T-helper 2 cell (primary cell): ENCODE measurements at regions not wholly inside any gene's neighbourhood (a gene's known extent, or its start where the extent isn't known, plus 50 kb on each side); places are given as distances from the start of the nearest gene placed in this dataset.

Experiments
- DNase-seq, 5 experiments: peaks; one replicate each; pipeline versions ENCODE4 v3.0.0 to v3.0.0-alpha.2; 2012 to 2022

DNA sequence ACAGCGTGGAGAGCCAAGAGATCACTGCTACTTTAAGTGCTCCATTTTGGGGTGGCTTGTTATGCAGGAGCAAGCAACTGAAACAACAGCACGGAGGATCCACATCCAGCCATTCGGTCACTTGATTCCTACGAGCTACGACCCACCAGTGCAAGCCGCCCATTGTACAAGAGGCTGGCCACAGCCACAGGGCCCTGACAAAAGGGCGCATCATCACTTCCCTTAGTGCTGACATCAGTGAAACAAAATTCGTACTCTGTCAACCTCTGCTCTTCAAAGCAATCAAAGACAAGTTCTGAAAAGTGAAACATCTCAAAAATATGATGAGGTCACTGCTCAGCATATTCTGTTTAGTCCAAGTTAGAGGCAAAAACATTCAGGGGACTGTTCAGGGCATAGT is 168.4 kb downstream of the GADD45G start:
- no peak for DNase-seq

DNA sequence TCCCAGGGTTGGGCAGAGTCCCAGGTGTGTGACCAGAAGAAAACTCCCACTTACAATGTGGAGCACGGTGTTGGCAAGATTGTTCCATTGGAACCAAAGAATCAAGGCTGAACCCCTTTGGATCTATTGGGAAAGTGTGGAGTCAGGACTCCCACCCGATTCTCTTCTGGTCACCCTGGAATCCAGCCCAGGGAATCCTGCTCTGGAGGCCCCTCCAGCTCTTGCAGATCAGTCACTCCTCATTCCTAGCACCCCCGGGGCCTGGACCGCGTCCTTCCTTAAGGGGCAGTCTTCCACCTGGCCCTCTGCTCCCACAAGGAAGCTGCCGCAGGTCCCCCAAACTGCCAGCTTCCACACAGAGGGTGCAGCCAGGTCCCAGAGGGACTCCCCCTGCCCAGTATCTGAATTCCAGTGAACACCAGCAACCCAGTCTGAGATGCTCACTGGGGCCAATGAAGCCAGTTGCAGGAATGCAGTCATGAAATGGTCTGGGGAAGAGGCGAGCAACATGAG is 170.1 kb downstream of the GADD45G start:
- no peak for DNase-seq

DNA sequence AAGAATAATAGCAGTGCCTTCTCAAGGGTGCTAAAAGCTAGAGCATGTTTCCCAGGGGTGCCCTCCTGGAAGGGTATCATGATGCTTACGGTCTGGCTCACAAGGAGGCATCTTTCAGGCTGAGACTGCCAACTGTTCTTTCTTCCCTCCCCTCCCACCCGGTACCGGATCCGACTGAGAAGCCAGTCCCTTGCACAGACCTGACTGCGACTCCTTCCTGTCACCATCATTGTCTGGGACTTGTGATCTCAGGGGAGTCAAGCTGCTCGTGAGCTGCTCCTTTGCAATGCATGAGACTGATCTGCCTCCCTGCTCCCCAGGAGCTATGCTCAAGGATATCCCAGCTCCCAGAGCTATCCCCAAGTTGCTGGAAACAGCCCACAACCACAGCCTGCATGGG is 170.8 kb downstream of the GADD45G start:
- DNase-seq = no peak

DNA sequence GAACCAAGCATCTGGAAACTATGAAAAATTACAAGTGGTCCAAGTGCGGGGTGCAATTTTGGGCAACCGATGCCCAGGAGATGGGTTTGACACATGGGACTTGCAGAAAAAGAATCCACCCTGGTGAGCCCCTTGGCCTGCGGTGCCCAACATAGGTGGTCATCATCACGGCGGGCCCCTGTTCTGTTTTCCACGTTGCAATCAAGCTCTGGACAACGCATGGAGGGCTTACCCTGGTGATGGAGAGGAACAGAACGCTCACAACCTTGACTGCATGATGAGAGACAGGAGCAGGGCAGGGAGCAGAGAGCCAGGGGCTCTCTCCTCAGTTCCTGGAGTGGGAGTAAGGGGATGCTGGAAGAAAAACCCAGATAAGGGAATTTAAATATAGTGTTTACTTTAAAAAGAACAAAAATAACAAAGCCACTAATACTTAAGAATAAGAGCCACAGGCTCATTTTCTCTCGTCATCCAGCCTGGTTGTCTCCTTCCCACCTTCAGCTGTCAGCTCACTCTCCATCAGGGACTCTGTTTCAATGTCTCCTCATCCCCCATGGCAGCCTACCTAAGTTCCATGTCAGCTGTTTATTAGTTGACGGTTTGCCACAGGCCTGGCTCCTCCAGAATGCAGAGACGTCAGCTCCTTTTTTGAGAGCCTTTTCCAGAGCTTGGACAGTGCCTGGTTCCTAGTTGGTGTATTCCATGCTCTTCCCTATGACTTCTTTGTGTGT is 172.1 kb downstream of the GADD45G start:
- DNase-seq = no peak

DNA sequence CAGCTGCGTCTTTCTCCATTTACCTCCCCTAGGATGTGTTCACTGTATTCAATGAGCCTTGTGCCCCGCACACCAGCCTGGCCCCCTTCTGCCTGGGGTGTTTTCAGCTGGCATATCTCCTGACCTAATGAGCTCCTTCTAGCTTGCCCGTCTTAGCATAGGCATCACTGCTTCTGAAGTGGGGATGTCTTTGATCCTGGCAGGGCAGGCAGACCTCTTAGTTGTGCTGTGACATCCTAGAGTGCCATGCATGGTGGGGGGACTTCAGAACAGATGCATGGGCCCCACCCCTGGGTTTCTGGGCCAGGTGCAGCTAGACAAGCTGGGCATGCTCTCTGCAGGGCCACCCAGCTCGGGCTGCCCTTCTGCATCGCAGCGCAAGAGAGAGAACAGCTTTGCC is 172.7 kb downstream of the GADD45G start:
- DNase-seq = no peak

GRCh38 chr9:89778100-89779090 is 173.6 kb downstream of the GADD45G start:
- no peak for DNase-seq

DNA sequence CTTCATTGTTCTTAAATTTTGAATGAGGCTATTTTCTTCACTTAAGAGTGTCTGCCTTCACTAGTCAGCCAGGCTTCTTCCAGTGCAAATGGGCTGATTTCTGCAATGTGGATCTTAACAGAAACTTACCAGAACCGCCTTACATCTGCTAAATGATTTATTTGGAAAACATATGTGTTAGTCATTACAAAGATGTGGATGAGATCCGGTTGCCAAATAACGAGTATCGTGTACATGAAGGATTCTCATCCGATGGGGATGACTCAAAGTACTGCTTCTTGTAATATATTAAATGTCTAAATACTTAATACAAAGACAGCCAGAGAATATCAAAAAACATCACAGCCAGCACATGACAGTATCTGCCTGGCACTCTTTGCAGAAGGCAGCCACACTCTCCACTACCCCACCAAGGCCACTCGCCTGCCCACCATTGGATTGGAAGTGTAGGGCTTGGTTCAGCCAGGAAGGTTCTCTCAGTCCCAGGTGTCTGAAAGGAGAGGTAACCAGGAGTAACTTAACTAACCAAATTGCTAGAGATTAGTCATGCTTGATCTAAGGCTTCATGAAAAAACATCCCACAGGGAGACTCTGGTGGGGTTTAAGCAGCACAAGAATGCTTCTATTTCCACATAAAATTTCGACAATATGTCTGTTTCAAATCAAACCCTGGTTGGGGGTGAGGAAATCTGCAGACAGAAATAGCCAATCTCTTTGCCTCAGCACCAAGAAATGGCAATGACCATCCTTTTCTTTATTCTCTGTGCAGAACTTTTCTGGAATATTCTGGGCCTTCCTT is 174.8 kb downstream of the GADD45G start:
- no peak for DNase-seq

GRCh38 chr9:89780959-89781358 is 176.1 kb downstream of the GADD45G start:
- DNase-seq = no peak

DNA sequence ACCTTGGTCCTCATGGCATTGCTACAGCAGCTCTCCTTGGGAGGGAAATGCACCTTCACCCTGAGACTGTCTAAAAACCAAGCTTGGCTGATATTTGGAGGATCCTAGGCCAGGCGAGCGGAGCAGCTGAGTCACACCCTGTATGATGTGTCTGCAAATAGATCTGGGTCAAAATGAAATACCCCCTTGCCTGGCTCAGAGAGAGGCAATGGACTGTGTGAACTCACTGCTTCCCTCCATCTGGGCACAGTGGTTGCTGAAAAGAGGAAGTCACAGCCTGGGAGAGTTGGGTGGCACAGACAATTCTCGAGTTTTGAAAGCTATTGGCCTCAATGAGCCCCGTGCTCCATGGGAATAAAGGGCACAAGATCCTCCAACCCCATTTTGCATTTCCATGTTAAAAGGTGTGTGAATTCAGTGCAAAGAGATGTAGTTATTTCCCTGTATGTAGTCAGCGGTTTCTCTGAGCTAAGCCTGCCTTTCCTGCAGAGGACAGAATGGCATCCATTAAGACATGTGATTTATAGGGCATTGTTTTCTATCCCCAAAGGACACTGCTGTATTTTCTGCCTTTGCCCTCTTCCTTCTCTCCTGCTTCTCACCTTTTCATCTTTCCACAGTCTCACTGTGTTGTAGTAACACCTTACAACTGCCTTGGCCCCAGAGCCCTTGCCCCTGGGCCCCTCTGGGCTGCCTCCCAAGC is 177.2 kb downstream of the GADD45G start:
- no peak for DNase-seq

GRCh38 chr9:89786655-89787054 is 181.8 kb downstream of the GADD45G start:
- DNase-seq = no peak

GRCh38 chr9:89787595-89787994 is 182.8 kb downstream of the GADD45G start:
- no peak for DNase-seq

GRCh38 chr9:89788434-89788833 is 183.6 kb downstream of the GADD45G start:
- no peak for DNase-seq

- no peak for DNase-seq
Observed at GRCh38 chr9:89789922-89790510, 185.2 kb downstream of the GADD45G start.

GRCh38 chr9:89790542-89791109 is 185.8 kb downstream of the GADD45G start:
- no peak for DNase-seq

DNA sequence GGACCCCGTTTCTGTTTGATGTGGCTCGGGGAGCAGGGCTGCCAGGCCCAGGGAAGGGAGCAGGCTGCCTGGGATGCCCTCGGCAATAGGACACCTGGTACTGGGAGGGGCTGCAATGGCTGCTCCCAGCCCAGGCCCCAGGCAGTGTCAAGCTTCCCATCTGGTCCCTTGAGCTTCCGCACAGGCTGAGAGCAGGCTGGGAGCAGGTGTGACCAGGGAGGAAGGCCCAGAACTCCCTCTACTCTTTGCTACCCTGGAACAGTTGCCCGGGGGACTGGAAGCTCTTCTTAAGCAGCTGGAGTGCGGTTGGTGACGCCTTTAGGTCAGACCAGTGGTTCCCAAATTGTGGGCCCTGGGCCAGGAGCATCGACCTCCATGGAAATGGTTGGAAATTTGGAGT is 186.9 kb downstream of the GADD45G start:
- DNase-seq = no peak

DNA sequence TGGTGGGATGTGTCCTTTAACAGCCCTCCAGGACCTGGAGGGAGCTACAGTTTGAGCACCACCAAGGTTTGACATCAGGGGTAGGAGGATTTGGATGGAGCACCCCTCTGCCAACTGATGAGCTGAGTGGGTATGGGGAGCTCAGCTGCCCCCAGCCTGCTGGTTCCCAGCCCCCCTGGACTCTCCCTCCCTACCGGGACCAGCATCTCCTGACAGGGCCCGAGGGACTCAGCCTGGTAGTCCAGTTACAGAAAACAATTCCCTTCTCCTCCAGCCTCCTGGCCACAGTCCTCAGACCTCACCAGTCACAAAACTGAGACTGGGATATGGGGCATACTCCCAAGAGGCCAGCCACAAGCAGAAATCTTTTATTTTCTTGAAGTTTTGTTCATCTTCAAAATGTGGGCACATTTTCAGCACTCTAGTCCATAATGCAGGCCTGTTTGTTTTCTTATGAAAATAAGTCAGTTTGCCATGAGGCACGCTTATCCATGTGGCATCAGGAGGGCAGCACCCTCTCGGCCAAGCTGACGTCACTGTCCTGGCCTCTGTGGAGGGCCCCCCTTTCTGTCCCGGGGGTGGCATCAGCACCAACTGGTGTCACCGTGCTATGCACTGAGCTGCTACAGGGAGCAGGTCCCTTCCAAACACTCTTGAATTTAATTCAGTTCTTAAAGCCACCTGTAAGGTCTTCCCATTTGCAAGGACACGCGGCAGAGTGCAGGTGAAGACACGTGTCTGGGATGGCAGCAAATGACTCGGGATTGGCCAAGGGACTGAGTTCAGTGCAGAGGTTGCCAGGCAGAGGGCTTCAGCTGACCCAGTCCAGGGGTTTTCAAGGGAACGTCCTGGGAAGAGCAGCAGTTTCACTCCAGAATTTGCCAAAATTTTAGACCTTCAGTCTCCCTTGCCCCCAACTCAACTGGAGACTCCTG is 187.6 kb downstream of the GADD45G start:
- DNase-seq = no peak

- no peak for DNase-seq
Observed at GRCh38 chr9:89793124-89793495, 188.3 kb downstream of the GADD45G start.

GRCh38 chr9:89793551-89793950 is 188.7 kb downstream of the GADD45G start:
- DNase-seq = no peak

DNA sequence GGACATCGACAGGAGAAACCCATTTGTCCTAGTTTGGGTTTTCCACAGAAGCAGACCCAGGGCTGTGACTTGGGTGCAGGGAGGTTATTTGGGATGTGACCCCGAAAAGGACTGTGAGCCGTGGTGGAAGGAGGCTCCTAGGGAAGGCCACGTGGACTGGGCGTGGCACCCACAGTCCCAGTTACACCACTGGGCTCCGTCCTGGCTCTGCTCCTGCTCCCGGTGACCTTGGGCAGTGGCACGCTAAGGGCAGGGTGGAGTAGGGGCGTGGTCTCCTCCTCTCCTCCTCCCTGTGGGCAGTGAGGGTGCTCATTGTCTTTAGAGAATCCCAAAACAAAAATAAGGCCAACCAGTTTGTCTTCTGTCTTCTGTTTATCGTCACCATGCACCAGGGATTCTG is 190.1 kb downstream of the GADD45G start:
- DNase-seq = no peak

DNA sequence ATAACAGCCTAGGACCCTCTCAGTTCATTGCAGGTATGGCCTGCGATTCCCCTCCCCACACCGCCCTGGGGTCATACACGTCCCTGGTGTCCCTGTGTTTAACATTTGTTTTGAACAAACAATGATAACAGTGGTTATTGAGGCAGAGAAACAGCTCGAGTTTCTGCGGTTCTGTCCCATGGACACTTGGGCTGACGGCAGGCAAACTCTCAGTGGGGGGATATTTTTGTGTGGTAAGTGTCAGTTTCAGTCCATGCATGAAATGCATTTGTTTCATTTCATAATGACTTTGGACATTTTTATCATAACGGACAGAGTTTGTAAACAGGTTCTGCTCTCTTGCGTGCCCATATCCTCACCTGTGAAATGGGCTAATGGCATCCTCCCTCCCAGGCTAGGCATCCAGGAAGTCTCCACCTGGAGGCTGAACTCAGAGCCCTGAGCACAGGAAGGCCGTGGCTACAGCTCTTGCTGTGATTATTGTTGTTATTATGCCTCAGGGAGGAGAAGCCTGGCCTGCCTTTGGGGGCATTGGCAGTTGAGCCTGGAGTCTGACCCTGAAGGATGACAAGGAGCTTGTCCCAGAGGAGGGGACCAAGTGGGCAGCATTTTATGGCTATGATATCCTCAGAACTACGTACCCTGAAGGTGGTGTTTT is 190.9 kb downstream of the GADD45G start:
- no peak for DNase-seq
